Hypothalamus (tissue), 51 donors: ENCODE measurements at regions not wholly inside any gene's neighbourhood (a gene's known extent, or its start where the extent isn't known, plus 50 kb on each side); places are given as distances from the start of the nearest gene placed in this dataset.

ENCODE experiments used
- DNase-seq, 51 donors: peaks; one replicate each; lab custom pipeline; 2025; lab: John Stamatoyannopoulos, UW

DNA sequence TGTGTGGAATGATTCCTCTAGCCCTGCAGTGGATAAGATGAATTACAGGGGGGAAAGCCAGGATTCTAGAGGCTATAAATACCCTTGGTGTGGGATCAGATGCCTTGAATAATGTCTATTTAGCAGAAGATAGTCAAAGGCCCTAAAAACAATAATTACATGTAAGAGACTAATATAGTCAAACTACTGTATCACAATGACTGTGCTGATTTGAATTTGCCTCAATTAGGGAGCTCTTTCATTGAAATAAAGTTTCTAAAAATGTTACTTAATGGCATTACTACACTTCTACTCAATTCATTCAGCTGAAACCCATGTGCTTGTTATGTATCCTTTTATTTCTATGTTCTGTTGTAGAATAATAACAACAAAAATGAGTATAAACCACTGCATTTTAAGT is 915.6 kb downstream of the TUSC7 start:
- no peak for DNase-seq

DNA sequence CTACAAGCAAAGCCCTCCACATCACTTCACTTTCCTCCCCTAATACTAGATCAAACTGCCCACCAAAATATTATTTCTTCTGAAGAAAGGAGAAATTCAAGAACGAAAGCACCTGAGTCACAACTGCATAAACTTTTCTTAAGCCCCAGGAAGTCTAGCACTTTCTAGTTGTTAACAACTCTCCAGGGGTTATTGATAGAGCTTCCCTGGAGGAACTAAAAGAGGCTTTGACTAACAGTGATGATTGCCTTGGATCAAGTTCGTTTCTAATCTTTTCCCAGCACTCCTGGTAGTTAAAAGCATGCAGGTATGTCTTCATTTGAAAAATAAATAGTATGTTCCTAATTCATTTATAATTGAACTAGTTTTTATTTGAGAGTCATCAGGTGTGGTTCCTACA is 917.0 kb downstream of the TUSC7 start:
- no peak for DNase-seq

GRCh38 chr3:117628823-117629291 is 919.3 kb downstream of the TUSC7 start:
- peak in 5 of 51 donors; percentile 1 to 51 (median 9) for DNase-seq

GRCh38 chr3:117629505-117629904 is 919.9 kb downstream of the TUSC7 start:
- DNase-seq: no peak

DNA sequence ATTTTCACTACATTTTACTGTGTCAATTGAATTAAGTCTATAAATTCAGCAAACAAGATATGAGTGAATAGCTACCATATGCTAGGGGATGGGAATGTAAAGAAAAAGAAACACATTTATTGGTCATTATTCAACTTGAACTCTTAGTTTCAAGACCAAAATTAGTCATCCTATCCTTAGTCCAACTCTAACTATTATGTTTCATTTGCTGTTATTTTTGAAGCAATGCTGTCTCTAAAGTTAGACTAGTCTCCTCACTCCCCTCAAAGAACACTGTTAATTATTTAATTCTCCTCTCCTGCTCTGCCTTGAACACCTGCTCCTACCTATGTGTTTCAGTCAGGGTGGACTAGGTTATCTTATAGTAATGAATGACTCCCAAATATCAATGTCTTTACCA is 920.9 kb downstream of the TUSC7 start:
- no peak for DNase-seq

DNA sequence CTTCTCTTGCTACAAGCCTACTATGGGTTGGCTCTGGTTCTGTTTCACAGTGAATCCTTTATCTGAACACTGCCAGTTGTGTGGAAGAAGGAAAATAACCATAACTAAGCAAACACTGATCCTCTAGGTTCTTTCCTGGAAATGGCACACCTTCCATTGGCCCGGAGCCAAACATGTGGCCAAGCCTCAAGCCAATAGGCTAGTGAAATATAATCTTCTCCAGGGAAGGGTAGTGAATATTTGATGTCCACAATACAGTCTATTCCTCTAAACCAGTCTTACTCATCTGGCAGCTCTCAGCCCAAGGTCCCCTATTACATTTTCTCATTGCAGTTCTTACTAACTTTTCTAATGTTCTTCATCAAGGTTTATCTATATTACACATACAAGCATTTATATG is 921.3 kb downstream of the TUSC7 start:
- DNase-seq: no peak

DNA sequence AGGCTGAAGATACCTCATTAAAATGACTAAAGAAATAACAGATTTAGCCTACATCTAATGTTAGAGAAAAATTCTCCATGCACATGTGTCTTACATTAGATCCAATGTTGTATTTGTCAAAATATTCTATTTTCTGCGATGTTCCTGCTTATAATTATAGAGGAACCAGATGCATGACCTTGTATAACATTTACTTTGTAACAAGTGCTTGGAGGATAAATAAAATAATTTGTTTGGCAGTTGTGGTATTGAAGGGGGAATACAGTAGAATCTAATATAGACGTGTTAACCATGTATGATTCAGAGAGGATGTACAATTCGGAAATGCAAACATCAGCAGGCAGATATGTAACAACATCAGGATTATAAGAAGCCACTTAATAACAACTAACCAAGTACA is 922.2 kb downstream of the TUSC7 start:
- DNase-seq: no peak

GRCh38 chr3:117632191-117632590 is 922.6 kb downstream of the TUSC7 start:
- no peak for DNase-seq

GRCh38 chr3:117633207-117633606 is 923.6 kb downstream of the TUSC7 start:
- DNase-seq: no peak

DNA sequence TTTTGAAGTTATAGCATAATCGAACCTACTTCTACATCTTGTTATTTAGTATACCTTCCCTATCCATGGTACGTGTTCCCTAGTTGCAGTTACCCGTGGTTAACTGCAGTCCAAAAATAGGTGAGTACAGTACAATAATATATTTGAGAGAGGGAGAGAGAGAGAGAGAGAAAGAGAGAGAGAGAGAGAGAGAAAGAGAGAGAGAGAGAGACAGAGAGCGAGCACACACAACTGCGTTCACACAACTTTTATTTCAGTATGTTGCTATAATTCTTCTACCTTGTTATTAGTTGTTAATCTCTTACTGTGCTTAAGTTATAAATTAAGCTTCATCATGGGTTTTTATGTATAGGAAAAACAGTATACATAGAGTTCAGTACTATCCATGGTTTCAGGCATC is 928.1 kb downstream of the TUSC7 start:
- no peak for DNase-seq

DNA sequence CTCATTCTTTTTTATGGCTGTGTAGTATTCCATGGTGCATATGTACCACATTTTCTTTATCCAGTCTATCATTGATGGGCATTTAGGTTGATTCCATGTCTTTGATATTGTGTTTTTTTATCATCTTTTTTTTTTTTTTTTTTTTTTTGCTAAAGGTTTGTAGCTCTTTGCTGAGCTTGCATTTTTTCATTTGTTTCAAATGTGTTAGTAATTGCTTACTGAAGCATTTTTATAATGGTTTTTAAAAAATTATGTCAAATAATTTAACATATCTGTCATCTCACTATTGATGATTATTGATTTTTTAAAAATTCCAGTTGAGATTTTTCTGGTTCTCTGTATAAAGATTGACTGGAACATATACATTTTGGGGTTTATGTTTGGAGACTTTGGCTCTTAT is 934.6 kb downstream of the TUSC7 start:
- DNase-seq: no peak

DNA sequence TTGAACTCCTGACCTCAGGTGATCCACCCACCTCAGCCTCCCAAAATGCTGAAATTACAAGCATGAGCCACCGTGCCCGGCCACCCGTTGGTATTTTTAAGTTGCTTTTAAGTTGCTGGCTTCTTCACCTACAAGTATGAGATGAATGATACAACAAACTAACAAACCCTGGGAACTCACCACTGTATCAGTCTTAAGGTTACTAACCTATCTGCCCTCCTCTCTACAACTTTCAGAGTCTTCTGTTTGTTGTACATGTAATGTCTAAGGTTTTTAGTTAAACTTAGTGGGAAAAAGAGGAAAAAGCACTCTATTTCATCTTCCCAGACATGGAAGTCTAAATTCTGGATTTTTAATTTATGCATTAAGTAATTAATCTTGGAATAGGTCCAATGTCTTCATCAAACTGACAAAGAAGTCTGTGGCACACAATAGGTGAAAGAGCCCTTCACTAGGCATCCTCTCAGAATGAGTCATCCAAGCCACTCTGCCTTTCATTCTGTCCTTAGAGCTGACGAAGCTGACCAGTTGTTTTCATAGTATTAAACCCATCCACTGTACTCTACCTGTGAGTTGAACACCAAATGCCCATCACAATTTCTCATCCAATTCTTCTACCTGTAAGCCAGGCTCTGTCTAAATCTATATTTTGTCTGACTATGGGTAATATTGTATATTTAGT is 936.1 kb downstream of the TUSC7 start:
- no peak for DNase-seq

DNA sequence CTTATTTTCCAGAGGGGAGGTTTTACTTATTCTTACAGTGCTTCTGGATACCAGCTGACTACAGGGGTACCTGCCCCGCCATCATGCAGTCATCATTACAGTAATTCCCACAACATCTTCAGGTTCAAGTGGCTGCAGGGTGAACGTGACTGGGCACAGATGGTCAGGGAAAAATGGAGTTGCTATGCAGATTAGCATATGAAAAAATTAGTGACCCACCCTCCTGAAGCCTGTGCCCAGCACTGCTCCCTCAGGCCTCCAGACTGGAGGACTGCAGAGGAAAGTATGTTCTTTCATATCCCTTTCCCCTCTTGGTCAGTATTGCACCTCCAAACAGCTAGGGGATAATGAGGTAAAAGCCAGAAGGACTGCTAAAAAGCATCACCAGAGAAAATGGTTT is 937.9 kb downstream of the TUSC7 start:
- DNase-seq: no peak

DNA sequence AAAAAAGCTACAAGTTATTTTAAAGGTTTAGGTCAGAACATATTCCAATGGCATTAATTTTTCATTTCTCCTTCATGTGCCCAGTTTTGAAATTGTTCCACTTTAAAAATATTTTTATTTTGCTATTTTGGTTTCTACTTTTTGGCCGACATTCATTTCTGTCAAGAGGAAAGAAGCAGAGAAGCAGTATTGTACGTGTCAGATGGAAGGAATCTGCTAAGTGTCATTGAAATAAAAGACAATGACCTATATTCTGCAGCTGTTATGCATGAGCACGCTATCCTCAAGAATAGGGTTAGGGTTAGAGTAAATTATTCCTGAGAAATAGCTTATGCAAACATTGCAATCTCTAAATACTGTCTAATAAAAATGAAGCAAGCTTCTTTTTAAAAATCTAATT is 941.7 kb downstream of the TUSC7 start:
- no peak for DNase-seq

DNA sequence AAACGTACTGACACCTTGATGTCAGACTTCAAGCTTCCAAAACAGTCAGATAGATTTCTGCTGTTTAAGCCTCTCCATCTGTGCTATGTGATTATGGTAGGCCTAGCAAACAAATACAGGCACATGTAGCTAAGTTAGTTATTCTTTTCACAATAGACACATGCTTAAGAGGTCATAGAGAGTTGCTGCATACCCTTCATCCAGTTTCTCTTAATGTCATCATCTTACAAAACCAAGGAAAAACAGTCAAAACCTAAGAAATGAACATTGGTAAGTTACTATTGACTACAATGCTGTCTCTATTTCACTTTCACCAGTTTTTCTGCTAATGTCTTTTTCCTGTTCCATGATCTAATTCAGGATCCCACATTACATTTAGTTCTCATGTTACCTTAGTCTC is 946.8 kb downstream of the TUSC7 start:
- DNase-seq: no peak

DNA sequence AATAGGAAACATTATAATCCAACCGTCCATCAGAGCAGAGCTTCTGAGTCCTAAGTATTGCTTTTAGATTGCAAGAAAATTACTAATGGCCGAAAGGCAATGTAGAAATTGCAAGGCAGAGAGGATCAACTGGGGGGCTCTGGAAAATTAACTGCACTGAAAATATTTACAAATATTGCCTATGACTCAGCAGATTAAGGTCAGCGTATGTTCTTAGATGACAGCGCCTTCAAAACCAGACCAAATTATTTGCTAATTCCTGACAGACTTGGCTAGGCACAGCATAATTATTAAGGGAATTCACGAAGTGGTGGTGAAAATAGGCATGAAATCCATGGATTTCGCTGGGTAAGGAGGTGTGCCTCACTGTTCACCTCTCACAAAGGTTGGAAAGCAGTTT is 947.7 kb downstream of the TUSC7 start:
- no peak for DNase-seq

DNA sequence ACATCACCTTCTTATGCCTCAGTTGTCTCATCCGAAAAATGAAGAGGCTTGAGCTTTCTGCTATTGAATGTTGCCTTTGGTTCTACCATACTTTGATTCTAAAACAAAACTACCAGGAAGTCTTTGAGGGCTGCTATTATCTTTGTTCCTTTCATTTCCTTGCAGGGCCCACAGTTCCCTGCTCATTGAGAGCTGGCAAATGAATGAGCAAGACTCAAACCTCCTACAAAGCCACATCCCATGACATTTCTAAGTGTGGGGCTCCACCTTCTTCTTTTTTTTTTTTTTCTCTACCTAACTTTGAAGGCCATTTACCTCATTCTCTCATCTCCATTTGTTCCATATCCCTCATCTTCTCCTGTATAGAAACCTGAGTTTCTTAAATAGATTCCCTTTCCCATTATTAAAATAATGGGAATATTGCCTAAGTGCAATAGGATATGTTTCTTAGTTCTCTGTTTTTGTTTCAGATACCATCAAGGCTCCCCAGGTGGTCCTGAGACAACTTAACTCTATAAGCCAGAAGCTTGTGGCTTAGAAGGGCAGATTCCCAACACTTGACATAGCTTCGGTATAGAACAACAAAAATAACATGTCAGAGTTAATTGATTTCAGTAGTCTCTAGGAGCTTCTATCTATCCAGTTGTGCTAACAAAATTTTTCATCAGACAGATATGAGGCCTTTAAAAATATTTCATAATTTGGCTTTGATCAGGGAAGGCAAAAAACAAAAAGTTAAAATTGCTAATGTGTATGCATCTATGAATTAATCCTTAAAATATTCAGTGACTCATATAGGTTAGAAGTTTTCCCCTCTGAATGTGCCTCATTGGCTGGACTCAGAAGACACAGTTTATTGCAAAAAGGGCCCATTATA is 951.6 kb downstream of the TUSC7 start:
- DNase-seq: no peak

DNA sequence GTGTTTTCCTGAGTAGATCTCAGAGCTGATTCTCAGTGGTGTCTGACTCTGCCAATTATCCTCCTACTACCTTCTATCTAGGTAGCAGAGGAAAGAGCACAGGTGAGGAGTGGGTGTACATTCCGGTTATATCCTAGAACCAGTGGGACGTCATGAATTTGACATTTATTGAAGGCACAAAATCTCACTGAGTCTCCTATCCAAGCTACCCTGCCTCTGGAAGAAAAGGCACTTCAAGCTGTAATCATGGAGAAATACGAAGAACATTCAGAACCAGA is 952.2 kb downstream of the TUSC7 start:
- peak in 1 of 51 donors; percentile 12 for DNase-seq

- DNase-seq: peak in 2 of 51 donors; percentile 2 to 7
Observed at GRCh38 chr3:117665296-117665695, 955.7 kb downstream of the TUSC7 start.

DNA sequence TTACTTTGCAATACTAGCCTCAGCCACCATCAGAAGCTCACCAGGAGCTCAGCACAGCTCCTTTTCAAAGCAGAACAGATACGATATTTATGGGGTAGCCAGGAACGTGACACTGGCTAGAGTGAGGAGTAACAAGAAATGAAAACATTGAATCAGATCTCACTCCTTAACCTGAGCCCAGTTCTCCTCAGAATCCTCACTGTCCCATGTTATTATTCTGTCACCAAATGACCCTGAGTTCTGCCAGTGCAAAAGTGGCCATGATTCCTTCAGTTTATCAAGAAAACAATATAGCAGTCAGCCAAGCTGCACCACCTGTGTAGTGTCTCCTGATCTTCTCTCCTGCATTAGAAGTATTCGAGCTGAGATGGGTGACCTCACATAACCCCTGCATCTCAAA is 956.7 kb downstream of the TUSC7 start:
- DNase-seq: no peak

DNA sequence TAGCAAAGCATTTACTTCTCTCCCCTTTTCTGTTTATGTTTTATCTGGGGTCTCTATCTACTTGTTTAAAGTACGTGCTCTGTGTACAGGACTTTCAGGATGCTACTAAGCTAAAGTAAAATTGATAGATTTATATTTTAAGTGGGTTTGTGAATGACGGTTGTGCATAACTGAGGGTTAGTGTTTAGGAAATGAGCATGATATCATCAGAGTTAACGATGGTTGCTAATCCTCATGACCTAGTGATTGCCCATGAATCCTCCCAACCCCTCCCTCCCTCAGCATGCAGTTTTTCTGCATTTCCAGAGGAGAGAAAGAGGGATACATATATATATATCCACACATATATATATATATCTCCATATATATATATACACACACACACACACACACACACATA is 957.2 kb downstream of the TUSC7 start:
- no peak for DNase-seq

DNA sequence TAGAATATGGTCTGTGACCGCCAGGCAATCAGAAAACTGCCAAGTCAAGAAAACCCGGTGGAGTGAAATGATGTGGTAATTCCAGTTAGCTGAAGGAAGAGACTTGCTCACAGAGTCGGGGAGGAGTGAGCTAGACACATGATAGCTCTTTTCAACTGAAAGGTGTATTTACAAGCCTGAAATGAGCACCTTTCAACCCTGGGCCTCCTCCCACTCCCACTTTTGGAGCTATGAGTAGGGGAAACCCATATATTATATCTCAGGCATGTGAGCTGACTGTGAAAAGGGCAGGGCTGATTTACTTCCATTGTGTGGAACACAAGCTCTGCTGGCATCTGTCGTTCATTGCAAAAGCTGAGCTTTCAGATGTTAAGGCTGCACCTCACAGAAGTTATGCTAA is 960.2 kb downstream of the TUSC7 start:
- DNase-seq: no peak
